SK-N-MC (cell line): ENCODE measurements at regions not wholly inside any gene's neighbourhood (a gene's known extent, or its start where the extent isn't known, plus 50 kb on each side); places are given as distances from the start of the nearest gene placed in this dataset.

Source experiments
- EZH2 ChIP-seq: fragments of 200-600 bp; sonication (generic); IDR thresholded peaks from one replicate; pipeline ENCODE4 v1.6.1; 2017; ENCODE audit warnings: antibody characterized with exemption
- POLR2AphosphoS5 ChIP-seq: IDR thresholded peaks from 2 replicates; pipeline ENCODE4 v1.6.1; 2012; ENCODE audit warnings: mild to moderate bottlenecking, low read depth, low read length, borderline replicate concordance

- TF ChIP-seq POLR2AphosphoS5 = no peak
- TF ChIP-seq EZH2 = no peak
These were observed 209.2 kb downstream of the PHLDA1 start for GRCh38 chr12:75822416-75822815.
